Ovary (tissue), 7 donors: ENCODE measurements at regions not wholly inside any gene's neighbourhood (a gene's known extent, or its start where the extent isn't known, plus 50 kb on each side); places are given as distances from the start of the nearest gene placed in this dataset.

ENCODE experiments used
- DNase-seq, 5 donors: peaks; one replicate each; pipeline ENCODE4 v3.0.0-alpha.2; 2019 to 2020
- H3K27ac ChIP-seq, 2 donors: fragments of 200-600 bp; one replicate each; pipeline versions ENCODE4 v1.5.1 to v1.8.0; 2019 to 2022
- H3K27me3 ChIP-seq: fragments of 200-600 bp; one replicate; pipeline ENCODE4 v1.8.0; 2022
- H3K36me3 ChIP-seq: fragments of 200-600 bp; sonication (generic); one replicate; pipeline ENCODE4 v1.5.1; 2019
- H3K4me1 ChIP-seq: one replicate; pipeline ENCODE4 v1.8.1; 2013; ENCODE audit warnings: mild to moderate bottlenecking, moderate library complexity; ENCODE audit not compliant: insufficient read depth
- H3K4me3 ChIP-seq: fragments of 200-600 bp; sonication (generic); one replicate; pipeline ENCODE4 v1.5.1; 2017
- H3K9me3 ChIP-seq, 2 donors: fragments of 200-600 bp in 1 of 2; sonication (generic) in 1 of 2; one replicate each; pipeline versions ENCODE4 v1.5.1 to v1.8.1; 2013 to 2019; ENCODE audit warnings: mild to moderate bottlenecking in 1 of 2, moderate library complexity in 1 of 2
- CTCF ChIP-seq, 3 donors: fragments of 450-650 bp in 2 of 3; fragments of 200-600 bp in 1 of 3; IDR thresholded peaks; one replicate each; pipeline versions ENCODE4 v1.5.1 to v1.8.0; 2016 to 2022; ENCODE audit warnings: antibody characterized with exemption in 3 of 3, mild to moderate bottlenecking in 1 of 3
- EP300 ChIP-seq: sonication (generic); formaldehyde crosslinking; IDR thresholded peaks from one replicate; pipeline ENCODE4 v1.6.1; 2017; ENCODE audit warnings: antibody characterized with exemption
- POLR2A ChIP-seq: fragments of 450-650 bp; IDR thresholded peaks from one replicate; pipeline ENCODE4 v1.6.1; 2017; ENCODE audit warnings: antibody characterized with exemption, mild to moderate bottlenecking, moderate library complexity
- WGBS, 3 donors: extraction: QIAGEN DNeasy Blood & Tissue Kit in 1 of 3; methylation state at CpG; one replicate each; pipeline versions ENCODE4 v1.1.5 to v1.1.7; 2013 to 2017; 5-methylcytosine and 5-hydroxymethylcytosine counted together
- intact Hi-C, 4 donors: fragments of 100-400 bp; cut with DNase I; formaldehyde crosslinking; loops; one replicate each; pipeline versions ENCODE4 v1.11.0 to v1.15.1; 2022 to 2023
- donor health status: DM: no; HTN: no; CAD: no; lungs with moderate emphysema.
- donor health status: DM: no; HTN: no; CAD: no.
- donor health status: Bipolar disorder and iron deficiency.
- donor health status: DM: no; HTN: no; CAD: no.
- donor health status: DM: yes; HTN: yes; CAD: no.

GRCh38 chr16:51875834-51876600 is 670.9 kb downstream of the TOX3 start:
- no peak overlapping the region for H3K4me3 ChIP-seq
- TF ChIP-seq POLR2A (no peak), EP300 (no peak), CTCF (IDR thresholded peaks at IDR 0.05) (no peak)
- no peaks in the 10 kb centered on the region for H3K9me3 ChIP-seq
- H3K4me1 ChIP-seq: no peaks in the 10 kb centered on the region
- DNase-seq: no peak
- intact Hi-C loops: loop anchor here in 1 of 4 donors (1.0 kb wide), 1 partner anchor 12 kb away; no protein-coding TSS in a partner anchor
- H3K27ac ChIP-seq: no peak overlapping the region
- H3K36me3 ChIP-seq: no peaks in the 10 kb centered on the region
- no peaks in the 10 kb centered on the region for H3K27me3 ChIP-seq
- 46 to 52% (median 47%) methylated on average over 18 of the region's 18 CpGs for WGBS, 3 donors

GRCh38 chr16:51872524-51872923 is 674.4 kb downstream of the TOX3 start:
- Histone ChIP-seq H3K4me3 (no peak overlapping the region), H3K27me3 (no peaks in the 10 kb centered on the region), H3K36me3 (no peaks in the 10 kb centered on the region), H3K9me3 (no peaks in the 10 kb centered on the region), H3K4me1 (no peaks in the 10 kb centered on the region), H3K27ac (no peak overlapping the region)
- TF ChIP-seq CTCF (IDR thresholded peaks at IDR 0.05): no peak
- TF ChIP-seq POLR2A: no peak
- TF ChIP-seq EP300: no peak
- intact Hi-C loops: no loop called here
- DNase-seq: no peak

- DNase-seq: no peak
- TF ChIP-seq EP300 (no peak), CTCF (IDR thresholded peaks at IDR 0.05) (no peak), POLR2A (no peak)
- H3K9me3 ChIP-seq: no peaks in the 10 kb centered on the region
These were observed 676.6 kb downstream of the TOX3 start for GRCh38 chr16:51870296-51870854.

GRCh38 chr16:51869176-51869575 is 677.8 kb downstream of the TOX3 start:
- Histone ChIP-seq H3K9me3 (no peaks in the 10 kb centered on the region), H3K36me3 (no peaks in the 10 kb centered on the region), H3K27ac (no peak overlapping the region), H3K27me3 (no peaks in the 10 kb centered on the region), H3K4me1 (no peaks in the 10 kb centered on the region), H3K4me3 (no peak overlapping the region)
- intact Hi-C loops: no loop called here
- no peak for TF ChIP-seq POLR2A
- TF ChIP-seq CTCF (IDR thresholded peaks at IDR 0.05): no peak
- TF ChIP-seq EP300: no peak
- WGBS, 3 donors: 92 to 95% (median 94%) methylated on average over 1 of the region's 1 CpG
- DNase-seq: no peak

More at GRCh38 chr16:51870296-51870854, 676.6 kb downstream of the TOX3 start:
- H3K27ac ChIP-seq: no peak overlapping the region
- intact Hi-C loops: no loop called here
- no peaks in the 10 kb centered on the region for H3K27me3 ChIP-seq
- no peaks in the 10 kb centered on the region for H3K4me1 ChIP-seq
- 48 to 56% (median 52%) methylated on average over 2 of the region's 2 CpGs for WGBS, 3 donors
- H3K36me3 ChIP-seq: no peaks in the 10 kb centered on the region
- H3K4me3 ChIP-seq: no peak overlapping the region
